GM18511 (cell line): ENCODE measurements at regions not wholly inside any gene's neighbourhood (a gene's known extent, or its start where the extent isn't known, plus 50 kb on each side); places are given as distances from the start of the nearest gene placed in this dataset.
"Not testable (repeated sequence)": the region's sequence is repeated elsewhere in the genome, so short reads cannot be mapped to it uniquely, and the experiment has no call there.

Source experiments
- ATAC-seq: cut with Tn5 transposase; IDR thresholded peaks from one replicate; pipeline ENCODE4 v1.9.1; 2021; ENCODE audit warnings: mild to moderate bottlenecking, moderate library complexity; ENCODE audit not compliant: unreplicated experiment

DNA sequence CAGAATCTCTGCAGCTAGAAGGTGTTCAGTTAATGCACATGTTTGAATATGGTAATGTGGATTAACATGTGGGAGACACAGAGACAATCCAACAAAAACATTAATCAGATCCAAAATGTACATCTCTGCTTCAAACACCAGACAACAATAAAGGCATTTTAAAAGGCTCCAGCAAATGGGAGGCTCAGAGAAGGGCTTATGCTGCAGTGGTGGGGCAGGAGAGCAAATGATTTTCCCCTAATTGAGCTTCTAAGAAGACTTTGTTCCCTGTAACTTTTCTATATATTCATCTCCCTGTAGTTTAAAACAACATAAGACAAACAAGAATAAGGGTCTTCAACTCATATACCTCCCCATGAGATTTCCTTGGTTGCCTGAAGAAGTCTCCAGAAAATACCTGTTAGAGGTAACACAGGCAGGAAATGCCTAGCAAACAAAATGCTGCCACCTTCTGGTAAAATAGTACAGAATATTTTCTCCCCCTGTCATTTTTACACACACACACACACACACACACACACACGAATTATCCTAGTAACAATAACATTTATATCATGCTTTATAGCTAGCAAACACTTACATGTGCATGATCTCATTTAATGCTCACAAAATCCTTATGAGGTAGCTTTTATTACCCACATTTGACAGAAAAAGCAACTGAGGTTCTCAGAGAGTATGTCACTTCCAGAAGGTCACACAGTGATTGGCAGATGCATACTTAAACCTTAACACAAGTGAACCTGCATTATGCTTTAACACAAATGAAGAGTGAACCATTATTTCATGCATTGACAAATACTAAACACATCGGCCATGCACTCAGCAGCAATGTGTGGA is 123.4 kb upstream of the MB21D2 start:
- ATAC-seq, result peak; percentile 71

DNA sequence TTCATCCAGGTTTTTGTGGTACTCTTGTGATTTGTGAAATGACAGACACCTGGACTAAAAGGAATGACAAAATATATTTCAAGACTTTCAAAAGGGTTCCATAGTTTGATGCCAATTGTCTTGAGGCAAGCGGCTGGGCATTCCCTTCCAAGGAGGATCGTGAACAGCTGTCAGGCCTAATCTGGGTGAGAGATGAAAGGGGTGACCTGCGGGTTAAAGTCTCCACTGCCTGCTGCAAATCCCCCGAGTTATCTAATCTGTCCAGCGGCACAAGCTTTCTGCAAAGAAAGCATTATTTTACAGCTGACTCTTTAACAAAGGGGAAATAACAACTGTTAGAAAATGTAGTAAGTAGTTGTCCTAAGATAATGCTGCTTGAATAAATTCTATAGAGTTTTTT is 128.7 kb upstream of the MB21D2 start:
- no peak for ATAC-seq

DNA sequence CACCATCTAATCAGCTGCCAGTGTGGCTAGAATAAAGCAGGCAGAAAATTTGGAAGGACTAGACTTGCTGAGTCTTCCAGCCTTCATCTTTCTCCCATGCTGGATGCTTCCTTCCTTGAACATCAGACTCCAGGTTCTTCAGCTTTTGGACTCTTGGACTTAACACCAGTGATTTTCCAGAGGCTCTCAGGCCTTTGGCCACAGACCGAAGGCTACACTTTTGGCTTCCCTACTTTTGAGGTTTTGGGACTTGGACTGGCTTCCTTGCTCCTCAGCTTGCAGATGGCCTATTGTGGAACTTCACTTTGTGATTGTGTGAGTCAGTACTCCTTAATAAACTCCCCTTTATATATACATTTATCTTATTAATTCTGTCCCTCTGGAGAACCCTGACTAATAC is 129.8 kb upstream of the MB21D2 start:
- ATAC-seq, result not testable (repeated sequence)

DNA sequence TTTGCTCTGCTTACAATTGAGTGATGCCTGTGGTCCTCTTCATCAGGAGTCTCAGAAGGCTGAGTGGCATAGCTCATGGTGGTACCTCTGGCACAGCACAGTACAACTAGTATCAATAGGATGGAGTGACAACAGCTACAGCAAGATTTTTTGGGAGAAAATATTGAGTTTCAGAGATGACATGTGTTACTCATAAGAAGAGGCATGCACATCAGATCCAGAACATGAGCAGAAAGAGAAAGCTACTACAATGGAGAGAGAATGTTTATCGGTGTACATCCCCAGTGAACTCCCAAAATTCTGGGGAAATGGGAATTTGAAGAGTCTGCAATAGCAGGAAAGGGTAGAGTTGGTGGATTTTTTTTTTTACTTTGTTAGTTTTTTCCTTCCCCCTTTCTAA is 130.5 kb upstream of the MB21D2 start:
- no peak for ATAC-seq

DNA sequence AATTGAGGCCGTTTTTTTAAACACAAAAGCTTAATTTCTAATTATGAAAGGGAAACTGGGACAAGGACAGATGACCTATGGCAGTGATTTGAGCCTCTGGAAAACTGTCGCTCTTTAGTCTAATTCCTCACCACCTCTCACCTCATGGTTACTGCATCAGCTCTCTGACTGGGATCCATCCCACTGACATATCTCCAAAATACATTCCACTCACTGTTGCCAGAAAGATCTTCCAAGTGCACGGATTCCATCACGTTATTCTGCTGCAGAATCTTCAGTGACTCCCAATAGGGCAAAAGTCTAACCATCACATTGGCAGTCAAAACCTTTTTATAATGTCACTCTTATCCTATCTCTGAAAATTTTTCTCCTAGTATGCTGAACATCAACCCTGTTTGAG is 132.3 kb upstream of the MB21D2 start:
- ATAC-seq, result no peak

DNA sequence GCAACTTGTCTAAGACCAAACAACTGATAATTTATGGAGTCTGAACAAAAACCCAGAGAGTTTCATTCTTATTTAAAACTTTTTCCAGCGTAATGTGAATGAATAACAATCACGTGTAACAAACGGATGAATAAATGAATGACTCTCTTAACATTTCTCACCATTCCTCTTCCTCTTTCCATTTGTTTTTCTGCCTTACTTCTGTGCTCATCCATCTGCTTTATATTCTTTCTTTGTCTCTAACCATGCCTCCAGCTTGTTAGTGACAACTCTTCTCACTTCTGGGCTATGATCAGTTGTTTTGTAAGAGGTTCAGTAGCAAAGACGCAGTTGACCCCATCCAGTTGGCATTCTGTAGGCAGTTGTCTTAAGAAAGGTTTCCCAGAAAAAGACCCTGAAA is 133.7 kb upstream of the MB21D2 start:
- ATAC-seq, result no peak

DNA sequence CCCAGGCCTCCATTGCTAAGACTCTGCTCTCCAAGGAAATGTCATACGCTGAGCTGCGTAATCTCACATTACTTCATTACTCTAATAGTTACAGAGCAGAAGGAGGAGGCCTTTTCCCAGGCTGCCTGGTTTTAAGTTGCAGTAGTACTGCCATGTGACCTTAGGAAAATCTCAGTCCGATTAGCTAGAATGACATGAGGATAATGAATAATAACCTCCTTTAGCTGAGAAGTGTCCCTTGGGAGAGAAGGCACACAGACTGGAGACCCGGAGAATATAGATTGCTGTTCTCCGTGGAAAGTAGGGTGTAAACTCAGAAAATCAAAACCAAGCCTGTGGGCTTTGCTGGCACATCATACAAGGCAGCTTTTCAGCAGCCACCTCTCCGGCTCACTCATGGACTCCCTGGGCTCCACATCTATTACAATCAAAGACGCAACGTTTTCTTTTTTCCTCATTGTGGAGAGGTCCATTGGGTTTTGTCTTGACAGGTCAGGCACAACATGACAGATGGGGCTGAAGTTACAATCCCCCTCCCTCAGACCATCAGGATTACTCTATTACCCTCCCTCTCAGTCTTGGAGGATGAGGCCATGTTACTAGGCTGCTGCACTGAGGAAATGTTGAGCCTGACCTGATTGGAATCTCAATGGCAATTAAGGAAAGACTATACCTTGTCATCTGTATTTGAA is 134.8 kb upstream of the MB21D2 start:
- ATAC-seq, result no peak

DNA sequence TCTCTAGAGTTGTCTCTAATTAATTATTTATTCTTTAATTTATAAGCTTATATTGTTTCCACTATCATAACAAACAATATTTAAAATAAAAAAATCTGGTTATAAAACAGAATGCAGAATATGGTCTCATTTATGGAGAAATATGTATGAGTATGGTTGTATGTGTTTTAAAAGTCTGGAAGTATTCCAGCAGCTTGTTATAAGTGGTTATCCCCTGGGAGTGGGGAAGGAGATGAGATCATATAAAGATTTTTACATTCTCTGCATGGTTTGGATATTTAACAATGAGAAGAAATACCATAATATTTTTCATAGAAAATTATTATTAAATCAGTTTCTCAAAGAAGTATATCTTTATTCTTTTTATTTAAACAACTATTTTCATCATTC is 135.4 kb upstream of the MB21D2 start:
- ATAC-seq, result no peak

DNA sequence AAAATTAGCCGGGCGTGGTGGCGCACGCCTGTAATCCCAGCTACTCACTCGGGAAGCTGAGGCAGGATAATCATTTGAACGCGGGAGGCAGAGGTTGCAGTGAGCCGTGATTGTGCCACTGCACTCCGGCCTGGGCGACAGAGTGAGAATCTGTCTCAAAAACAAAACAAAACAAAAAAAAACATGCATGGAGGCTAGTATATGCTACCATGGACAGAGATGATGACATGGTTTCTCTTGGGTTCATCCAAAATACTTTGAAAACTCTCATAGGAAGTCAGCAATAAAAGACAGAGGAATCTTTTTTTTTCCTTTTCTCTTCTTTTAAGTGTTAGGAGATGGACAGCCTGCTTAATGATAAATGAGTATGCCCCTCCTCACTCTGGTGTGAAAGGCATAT is 137.7 kb upstream of the MB21D2 start:
- no peak for ATAC-seq

DNA sequence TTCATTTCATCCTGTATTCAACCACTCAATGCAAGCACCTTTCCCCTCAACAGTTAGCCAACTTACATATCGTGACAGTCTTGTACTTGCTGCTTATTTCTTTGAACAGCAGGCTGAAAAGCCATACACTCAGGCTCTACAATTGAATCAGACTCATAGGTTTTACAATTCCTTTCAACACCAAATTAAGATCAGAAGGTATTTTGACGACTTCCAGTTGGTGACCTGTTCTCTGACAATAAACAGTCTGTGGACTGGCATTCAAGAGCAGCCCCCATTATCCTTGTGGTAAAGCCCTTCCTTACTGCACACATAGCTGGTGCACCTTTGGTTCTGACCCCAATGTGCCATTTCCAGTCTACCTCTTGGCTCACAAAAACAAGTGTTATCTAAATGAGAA is 140.0 kb upstream of the MB21D2 start:
- ATAC-seq, result no peak

DNA sequence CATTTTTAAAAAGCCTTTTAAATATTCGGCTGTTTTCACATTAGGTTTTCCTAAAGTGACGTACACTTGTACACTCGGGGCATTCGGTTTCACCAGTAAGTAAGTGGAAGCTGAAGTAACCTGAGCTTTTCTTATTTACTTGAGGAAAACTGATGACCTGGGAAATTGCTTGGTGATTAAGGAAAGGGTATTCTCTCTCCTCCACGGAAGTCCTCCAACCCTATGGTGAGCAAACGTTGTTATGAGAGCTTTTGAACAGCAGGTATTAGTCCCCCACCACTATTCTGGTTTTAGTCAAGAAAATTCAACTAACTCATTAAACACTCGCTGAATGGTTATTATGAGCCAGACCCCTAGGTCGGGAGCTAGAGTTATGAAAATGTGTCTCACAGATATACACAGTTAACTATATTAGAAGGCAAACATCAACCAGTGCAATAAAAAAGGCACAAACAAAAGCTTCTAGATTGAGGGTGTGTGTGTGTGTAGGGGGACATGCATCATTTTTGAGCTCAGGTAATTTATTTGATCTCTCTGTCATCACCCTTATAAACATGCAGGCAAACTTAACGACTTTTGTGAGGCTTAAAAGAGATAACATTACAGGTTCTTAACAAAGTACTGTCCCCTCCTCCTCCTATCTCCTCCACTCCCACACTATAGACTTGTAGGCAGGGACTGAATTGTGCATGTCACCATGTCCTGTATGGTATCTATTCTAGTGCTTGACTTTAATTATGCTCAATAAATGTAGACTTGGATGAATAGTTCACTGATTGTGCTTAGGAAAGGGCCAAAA is 143.3 kb upstream of the MB21D2 start:
- ATAC-seq, result no peak

DNA sequence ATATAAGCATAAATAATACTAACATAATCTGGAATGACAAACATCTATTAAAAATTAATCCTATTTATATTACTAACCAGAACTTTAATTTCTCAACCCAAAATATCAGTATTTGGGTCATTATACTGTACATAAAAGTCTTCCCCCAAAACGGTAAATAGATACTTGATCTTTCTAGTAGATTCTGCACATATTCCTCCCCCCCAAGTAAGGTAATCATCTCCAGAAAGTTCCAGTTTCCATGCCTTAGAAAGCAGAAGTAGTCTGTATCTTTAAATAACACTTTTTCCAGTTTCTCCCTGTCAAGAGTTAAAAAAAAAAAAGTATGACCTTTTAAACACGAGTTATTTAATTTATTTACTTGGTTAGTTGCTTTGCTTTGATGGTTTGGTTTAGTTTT is 150.7 kb upstream of the MB21D2 start:
- no peak for ATAC-seq

DNA sequence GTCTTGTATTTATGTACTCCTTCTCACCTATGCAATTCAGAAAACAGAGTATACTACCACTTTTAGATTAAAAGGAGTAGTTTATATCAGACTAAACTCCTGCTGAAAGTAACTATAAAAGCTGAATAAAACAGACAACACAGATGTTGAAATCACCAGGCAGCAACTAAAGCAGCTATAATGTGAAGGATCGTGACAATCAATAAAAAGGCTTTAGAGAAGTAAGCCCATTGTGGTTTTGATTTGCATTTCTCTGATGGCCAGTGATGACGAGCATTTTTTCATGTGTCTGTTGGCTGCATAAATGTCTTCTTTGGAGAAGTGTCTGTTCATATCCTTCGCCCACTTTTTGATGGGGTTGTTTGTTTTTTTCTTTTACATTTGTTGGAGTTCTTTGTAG is 152.1 kb upstream of the MB21D2 start:
- peak; percentile 64 for ATAC-seq

DNA sequence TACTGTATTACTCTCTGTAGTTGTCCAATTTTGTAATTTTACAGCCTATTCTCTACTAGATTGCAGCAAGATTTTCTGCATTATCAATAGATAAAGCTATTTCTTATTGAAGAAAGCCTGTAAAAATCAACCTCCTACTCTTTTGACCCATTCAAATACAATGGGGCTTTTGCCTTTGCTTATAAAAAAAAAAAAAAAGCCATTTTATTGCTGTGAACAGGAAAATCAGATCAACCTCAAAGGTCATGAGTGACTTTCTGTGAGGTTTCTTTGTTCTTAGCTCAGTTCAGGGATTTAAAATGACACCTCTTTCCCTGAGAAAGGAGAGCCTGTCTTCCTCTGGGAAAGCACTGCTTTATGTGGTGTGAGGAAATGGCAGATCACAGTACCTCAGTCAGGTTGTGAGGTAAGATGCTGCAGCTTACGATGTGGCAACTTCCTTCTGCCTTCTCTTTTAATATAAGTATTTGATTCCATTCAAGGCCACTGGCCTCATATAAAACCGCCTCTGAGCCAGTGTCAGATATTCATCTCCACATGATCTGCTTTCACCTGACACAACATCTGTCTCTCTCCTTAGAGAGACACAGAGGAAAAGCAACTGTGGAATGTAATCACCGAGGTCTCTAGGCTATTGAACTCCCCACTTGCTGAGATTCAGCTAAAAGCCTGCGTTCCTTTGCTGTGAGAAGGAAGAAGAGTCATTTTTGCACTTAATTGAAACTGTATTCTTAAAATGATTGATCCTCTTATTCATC is 161.5 kb upstream of the MB21D2 start:
- ATAC-seq, result no peak

DNA sequence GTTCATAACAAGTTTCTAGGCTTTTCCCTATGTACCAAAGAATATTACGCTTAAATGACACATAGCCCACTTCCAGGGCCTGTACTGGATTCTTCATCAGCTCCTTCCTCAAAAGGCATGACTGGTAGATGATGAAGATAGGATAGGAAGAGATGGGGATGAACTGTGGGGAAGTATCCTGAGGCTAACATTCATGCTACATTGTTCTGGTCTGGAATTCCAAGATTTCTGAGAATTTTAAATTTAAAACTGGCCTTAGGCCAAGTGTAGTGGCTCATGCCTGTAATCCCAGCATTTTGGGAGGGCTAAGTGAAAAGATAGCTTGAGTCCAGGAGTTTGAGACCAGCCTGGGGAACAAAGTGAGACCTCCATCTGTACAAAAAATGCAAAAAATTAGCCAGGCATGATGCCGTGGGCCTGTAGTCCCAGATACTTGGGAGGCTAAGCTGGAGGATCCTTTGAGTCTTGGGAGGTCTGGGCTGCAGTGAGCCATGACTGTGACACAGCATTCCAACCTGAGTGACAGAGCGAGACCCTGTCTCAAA is 160.1 kb upstream of the PLAAT1 start:
- no peak for ATAC-seq

DNA sequence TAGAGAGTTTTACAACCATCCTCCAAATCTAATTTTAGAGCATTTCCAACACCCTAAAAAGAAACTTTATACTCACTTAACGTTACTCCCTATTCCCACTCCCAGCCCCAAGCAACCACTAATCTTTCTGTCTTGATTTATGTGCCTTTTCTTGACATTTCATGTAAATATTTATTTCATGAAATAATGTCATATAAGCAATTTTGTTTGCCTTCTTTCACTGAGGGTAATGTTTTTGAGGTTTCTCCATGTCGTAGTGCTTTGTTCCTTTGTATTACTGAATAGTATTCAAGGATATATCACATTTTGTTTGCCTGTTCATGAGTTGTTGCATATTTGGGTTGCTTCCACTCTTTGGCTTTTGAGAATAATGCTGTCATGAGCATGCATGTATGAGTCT is 155.4 kb upstream of the PLAAT1 start:
- ATAC-seq, result no peak

DNA sequence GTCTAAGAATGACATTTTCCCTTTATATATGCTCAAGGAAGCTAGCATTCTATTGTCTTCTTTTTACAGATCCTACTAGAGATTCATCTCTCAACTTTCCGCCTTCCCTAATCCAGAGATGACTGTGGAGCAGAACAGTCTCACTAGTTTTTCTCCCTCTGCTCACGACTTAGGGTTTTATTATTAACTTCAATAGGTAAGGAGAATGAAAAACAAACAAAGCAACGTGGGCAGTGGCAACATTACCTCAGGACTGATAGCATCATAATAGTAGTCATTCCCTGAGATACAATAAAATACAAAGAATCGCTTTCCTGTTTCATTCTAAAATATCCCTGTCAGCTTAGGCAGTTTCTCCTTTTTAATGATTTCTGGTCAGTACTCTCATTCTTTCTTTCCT is 154.3 kb upstream of the PLAAT1 start:
- ATAC-seq, result no peak

DNA sequence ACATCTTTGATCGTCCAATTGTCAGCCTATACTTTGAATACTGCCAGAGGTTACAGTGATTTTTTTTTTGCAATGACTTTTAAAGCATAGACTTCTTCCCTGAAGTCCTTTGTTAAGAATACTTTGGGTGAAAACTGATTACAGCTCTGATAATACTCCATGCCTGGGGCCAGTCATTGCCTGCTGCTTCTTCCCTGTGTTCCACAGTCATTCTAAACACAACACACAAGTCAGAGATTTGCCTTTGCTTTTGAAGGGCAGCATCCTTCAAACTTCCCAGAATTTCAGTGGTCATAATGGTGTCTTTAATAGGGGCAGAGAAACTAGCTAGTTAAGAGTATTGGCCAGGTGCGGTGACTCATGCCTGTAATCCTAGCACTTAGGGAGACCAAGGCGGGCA is 153.7 kb upstream of the PLAAT1 start:
- no peak for ATAC-seq

DNA sequence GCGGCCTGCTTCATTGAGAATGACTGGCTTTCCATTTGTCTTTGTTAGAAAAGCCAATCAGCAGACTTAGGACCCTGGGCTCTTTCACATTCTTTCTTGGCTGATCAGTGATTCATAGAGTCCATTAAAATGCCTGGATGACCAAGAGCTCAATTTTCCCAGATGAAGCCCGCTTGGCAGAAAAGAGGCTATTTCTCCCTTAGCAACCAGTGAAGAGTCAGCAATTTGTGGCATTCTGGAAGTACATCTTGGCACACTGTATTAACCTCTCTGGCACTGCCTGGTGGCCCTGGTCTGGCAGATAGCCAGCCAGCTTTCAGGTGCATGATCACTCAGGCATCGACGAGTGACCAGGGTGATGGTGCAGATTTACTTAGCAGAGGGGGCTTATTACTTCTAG is 145.7 kb upstream of the PLAAT1 start:
- ATAC-seq, result no peak

DNA sequence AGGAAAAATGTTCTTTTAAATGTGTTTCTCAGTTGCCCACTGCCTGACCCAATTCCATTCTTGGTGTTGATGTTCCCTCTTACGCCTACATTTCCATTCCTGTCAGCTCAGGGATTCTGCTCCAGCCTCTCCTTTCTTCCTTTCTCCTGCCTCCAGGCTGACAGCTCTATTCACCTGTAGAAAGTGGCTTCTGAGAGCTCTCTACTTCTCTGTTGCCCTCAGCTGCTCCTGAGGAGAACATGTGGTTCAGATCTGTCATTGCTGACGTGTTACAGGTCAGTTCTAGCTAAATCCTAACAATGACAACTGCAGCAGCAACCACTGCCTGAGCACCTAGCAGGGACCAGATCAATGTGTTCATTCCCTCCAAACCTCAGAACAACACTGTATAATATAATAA is 144.9 kb upstream of the PLAAT1 start:
- ATAC-seq, result no peak
